Right atrium auricular region (tissue), 2 donors: ENCODE measurements at regions not wholly inside any gene's neighbourhood (a gene's known extent, or its start where the extent isn't known, plus 50 kb on each side); places are given as distances from the start of the nearest gene placed in this dataset.

Source experiments
- DNase-seq: peaks from one replicate; pipeline ENCODE4 v3.0.0-alpha.2; 2019; ENCODE audit warnings: low spot score
- H3K27ac ChIP-seq, 2 donors: fragments of 200-600 bp; sonication (generic); 1 replicate in 1 of 2; 2 replicates in 1 of 2; pipeline ENCODE4 v1.5.1; 2016 to 2019
- H3K27me3 ChIP-seq, 2 donors: fragments of 200-600 bp; sonication (generic); one replicate each; pipeline versions ENCODE4 v1.5.1 to v1.6.0; 2017 to 2019
- H3K36me3 ChIP-seq: fragments of 200-600 bp; sonication (generic); one replicate; pipeline ENCODE4 v1.5.1; 2016
- H3K4me1 ChIP-seq, 2 donors: fragments of 200-600 bp; sonication (generic); one replicate each; pipeline versions ENCODE4 v1.5.1 to v1.6.0; 2017 to 2019
- H3K4me3 ChIP-seq, 2 donors: fragments of 200-600 bp; sonication (generic); 1 replicate in 1 of 2; 2 replicates in 1 of 2; pipeline ENCODE4 v1.5.1; 2017 to 2019; ENCODE audit warnings: mild to moderate bottlenecking in 1 of 2, moderate library complexity in 1 of 2
- H3K9me3 ChIP-seq, 2 donors: fragments of 200-600 bp; sonication (generic); one replicate each; pipeline ENCODE4 v1.5.1; 2019
- TF ChIP-seq, protein P1 (sequence below), 2 donors: fragments of 200-600 bp; sonication (generic); IDR thresholded peaks; one replicate each; pipeline ENCODE4 v1.5.1; 2019; ENCODE audit warnings: antibody characterized with exemption in 2 of 2

DNA sequence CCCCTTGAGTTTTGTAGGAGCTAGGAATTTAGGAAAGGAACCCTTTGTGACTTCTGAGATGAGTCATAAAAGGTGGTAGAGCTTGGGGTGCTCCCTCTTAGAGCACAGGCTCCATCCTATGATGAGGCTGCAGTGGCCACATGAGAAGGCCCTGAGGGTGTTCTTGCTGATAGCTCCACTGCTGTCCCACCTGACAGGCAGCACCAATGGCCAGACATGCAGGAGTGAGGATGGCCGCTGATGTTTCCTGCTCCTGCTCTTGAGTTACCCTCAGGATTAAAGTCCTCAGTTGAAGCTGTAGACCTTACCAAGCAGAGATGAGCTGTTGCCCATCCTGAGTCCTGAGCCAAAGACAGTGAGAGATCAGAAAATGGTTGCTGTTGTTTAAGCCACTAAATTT is 512.1 kb downstream of the CDH26 start:
- TF ChIP-seq, protein P1, sequence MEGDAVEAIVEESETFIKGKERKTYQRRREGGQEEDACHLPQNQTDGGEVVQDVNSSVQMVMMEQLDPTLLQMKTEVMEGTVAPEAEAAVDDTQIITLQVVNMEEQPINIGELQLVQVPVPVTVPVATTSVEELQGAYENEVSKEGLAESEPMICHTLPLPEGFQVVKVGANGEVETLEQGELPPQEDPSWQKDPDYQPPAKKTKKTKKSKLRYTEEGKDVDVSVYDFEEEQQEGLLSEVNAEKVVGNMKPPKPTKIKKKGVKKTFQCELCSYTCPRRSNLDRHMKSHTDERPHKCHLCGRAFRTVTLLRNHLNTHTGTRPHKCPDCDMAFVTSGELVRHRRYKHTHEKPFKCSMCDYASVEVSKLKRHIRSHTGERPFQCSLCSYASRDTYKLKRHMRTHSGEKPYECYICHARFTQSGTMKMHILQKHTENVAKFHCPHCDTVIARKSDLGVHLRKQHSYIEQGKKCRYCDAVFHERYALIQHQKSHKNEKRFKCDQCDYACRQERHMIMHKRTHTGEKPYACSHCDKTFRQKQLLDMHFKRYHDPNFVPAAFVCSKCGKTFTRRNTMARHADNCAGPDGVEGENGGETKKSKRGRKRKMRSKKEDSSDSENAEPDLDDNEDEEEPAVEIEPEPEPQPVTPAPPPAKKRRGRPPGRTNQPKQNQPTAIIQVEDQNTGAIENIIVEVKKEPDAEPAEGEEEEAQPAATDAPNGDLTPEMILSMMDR (IDR thresholded peaks at IDR 0.05), result no peak
- no peaks in the 10 kb centered on the region for H3K9me3 ChIP-seq
- H3K36me3 ChIP-seq, result no peaks in the 10 kb centered on the region
- peak; percentile 40 for DNase-seq
- H3K27ac ChIP-seq, result no peak overlapping the region
- no peak overlapping the region for H3K4me3 ChIP-seq
- H3K4me1 ChIP-seq, result no peaks in the 10 kb centered on the region
- no peaks in the 10 kb centered on the region for H3K27me3 ChIP-seq

DNA sequence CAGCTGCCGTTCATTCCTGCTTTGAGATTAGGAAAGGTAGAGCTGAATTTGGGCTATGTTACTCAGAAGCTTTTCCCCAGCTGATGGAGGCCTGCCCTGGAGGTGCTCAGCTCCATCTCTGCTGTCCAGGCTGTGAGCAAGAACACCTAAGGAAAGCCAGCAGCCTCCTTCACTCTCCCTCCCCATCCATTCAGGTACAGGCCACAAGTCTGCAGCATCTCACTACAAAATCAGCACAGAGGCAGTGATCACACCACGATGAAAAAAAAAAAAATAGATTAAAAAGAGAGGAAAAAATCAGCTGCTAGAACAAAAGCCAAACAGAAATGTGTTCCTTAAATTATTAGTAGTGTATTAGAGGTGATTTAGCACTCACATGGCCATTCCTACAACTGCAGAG is 515.0 kb downstream of the CDH26 start:
- Histone ChIP-seq H3K36me3 (no peaks in the 10 kb centered on the region), H3K27me3 (no peaks in the 10 kb centered on the region), H3K4me3 (no peak overlapping the region), H3K27ac (no peak overlapping the region), H3K9me3 (no peaks in the 10 kb centered on the region), H3K4me1 (no peaks in the 10 kb centered on the region)
- peak; percentile 13 for DNase-seq
- TF ChIP-seq, protein P1 (IDR thresholded peaks at IDR 0.05), result no peak

DNA sequence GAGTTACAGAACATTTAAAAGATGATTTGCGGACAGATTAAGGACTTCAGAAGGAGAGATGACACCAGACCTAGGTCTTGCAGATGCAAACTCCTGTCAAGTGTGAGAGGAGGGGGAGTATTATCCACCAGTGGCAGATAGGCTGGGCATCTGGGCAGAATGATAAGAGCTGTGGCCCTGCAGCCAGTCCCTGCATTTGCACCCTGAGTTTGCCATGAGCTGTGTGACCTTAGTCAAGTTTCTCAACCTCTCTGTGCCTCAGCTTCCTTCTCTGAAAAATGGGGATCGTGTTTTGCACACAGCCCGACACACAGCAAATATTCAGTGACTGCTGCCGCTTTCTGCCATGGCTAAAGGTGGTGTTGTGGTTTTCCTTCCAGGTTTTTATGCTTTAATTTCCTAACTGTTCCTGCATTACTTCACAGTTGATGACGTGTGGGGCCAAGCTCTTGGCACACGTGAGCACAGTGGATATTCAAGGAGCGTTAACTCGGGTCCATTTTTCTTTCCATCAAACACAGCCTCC is 516.2 kb downstream of the CDH26 start:
- Histone ChIP-seq H3K4me3 (no peak overlapping the region), H3K36me3 (no peaks in the 10 kb centered on the region), H3K4me1 (no peaks in the 10 kb centered on the region), H3K27ac (no peak overlapping the region), H3K27me3 (no peaks in the 10 kb centered on the region), H3K9me3 (no peaks in the 10 kb centered on the region)
- TF ChIP-seq, protein P1 (IDR thresholded peaks at IDR 0.05), result no peak
- peak; percentile 18 for DNase-seq

DNA sequence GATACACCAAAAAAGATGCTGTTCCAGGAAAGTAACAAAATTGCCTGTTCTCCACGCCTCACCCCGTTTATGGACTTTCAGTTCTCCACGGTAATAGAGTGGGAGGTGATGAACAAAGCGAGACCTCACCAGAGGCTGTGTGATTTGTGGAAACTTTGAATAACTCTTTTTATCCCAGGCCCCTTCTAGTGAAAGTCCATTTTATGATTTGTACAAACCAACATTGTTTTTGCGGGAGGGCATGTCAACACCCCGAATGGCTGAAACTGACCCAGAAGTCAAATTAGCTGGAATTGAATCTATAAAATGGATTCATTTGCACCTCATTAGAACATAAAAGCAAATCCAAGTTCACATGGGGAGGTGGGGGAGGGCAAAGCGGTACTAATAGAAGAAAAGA is 517.8 kb downstream of the CDH26 start:
- H3K9me3 ChIP-seq, result no peaks in the 10 kb centered on the region
- DNase-seq, result no peak
- H3K27me3 ChIP-seq, result no peaks in the 10 kb centered on the region
- no peaks in the 10 kb centered on the region for H3K36me3 ChIP-seq
- no peak overlapping the region for H3K4me3 ChIP-seq
- TF ChIP-seq, protein P1 (IDR thresholded peaks at IDR 0.05), result no peak
- H3K27ac ChIP-seq, result no peak overlapping the region
- no peaks in the 10 kb centered on the region for H3K4me1 ChIP-seq

DNA sequence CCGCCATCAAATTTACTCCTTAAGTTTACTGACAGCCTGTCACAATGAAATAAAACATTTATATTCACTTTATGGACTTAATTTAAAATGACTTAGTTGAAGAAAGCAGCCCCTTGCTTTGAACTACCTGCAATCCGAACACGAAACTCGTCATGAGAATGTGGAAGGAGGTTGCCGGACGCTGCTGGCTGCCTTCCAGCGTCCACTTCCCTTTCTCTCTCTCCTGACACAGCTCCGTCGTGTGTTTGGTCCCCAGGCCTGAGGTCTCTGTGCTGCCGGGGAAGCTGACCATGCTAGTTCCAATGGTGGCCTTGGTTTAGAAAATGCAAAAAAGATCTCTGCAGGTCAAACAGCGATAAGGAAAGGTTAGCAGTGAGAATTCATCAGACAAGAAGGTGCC is 519.7 kb downstream of the CDH26 start:
- Histone ChIP-seq H3K27me3 (no peaks in the 10 kb centered on the region), H3K9me3 (no peaks in the 10 kb centered on the region), H3K4me3 (no peak overlapping the region), H3K4me1 (no peaks in the 10 kb centered on the region), H3K27ac (no peak overlapping the region), H3K36me3 (no peaks in the 10 kb centered on the region)
- DNase-seq, result no peak
- TF ChIP-seq, protein P1 (IDR thresholded peaks at IDR 0.05), result no peak

- TF ChIP-seq, protein P1 (IDR thresholded peaks at IDR 0.05), result no peak
- no peak for DNase-seq
- Histone ChIP-seq H3K36me3 (no peaks in the 10 kb centered on the region), H3K4me3 (no peak overlapping the region), H3K4me1 (no peaks in the 10 kb centered on the region), H3K9me3 (no peaks in the 10 kb centered on the region), H3K27me3 (no peaks in the 10 kb centered on the region), H3K27ac (no peak overlapping the region)
Measured at GRCh38 chr20:60478533-60478932, 520.3 kb downstream of the CDH26 start.
